GM12872 (cell line): ENCODE measurements at regions not wholly inside any gene's neighbourhood (a gene's known extent, or its start where the extent isn't known, plus 50 kb on each side); places are given as distances from the start of the nearest gene placed in this dataset.

ENCODE experiments used
- CTCF ChIP-seq: IDR thresholded peaks from 3 replicates; pipeline ENCODE4 v1.5.1; 2011; ENCODE audit warnings: low read depth, mild to moderate bottlenecking, low read length, moderate library complexity; ENCODE audit not compliant: insufficient read depth

- TF ChIP-seq CTCF, result no peak
These were observed 357.7 kb downstream of the TTLL7 start for GRCh38 chr1:83641206-83641658.

- TF ChIP-seq CTCF, result no peak
These were observed 359.1 kb downstream of the TTLL7 start for GRCh38 chr1:83639785-83640184.

- TF ChIP-seq CTCF, result no peak
These were observed 361.3 kb downstream of the TTLL7 start for GRCh38 chr1:83637586-83637985.

GRCh38 chr1:83637009-83637408 is 361.9 kb downstream of the TTLL7 start:
- no peak for TF ChIP-seq CTCF

- no peak for TF ChIP-seq CTCF
These were observed 366.0 kb downstream of the TTLL7 start for GRCh38 chr1:83632906-83633305.

GRCh38 chr1:83631851-83632250 is 367.1 kb downstream of the TTLL7 start:
- TF ChIP-seq CTCF, result no peak

- TF ChIP-seq CTCF, result no peak
These were observed 371.9 kb downstream of the TTLL7 start for GRCh38 chr1:83627045-83627444.

- TF ChIP-seq CTCF, result no peak
These were observed 372.3 kb downstream of the TTLL7 start for GRCh38 chr1:83626603-83627002.
